Activated T-helper 2 cell treated with anti-CD3 and anti-CD28 coated beads, Interferon-gamma antibody, Interleukin-2, Interleukin-4, amounts not matched to agents 10 μg/mL and 5 μg/mL and 100 μg/mL, durations not matched to agents 14 hours and 24 hours and 36 hours (primary cell): ENCODE measurements at regions not wholly inside any gene's neighbourhood (a gene's known extent, or its start where the extent isn't known, plus 50 kb on each side); places are given as distances from the start of the nearest gene placed in this dataset.
"Not testable (repeated sequence)": the region's sequence is repeated elsewhere in the genome, so short reads cannot be mapped to it uniquely, and the experiment has no call there.

Experiments
- DNase-seq: peaks from one replicate; pipeline ENCODE4 v3.0.0; 2021; ENCODE audit warnings: low spot score
- H3K27ac Mint-ChIP-seq: one replicate; pipeline ENCODE4 v1.8.0; 2021; ENCODE audit warnings: mixed read lengths
- H3K27me3 Mint-ChIP-seq: one replicate; pipeline ENCODE4 v1.8.0; 2021; ENCODE audit warnings: low read depth, mixed read lengths
- H3K36me3 Mint-ChIP-seq: one replicate; pipeline ENCODE4 v1.8.0; 2021; ENCODE audit warnings: low read depth, mixed read lengths
- H3K4me1 Mint-ChIP-seq: one replicate; pipeline ENCODE4 v1.8.0; 2021; ENCODE audit warnings: low read depth, mixed read lengths
- H3K4me3 Mint-ChIP-seq: one replicate; pipeline ENCODE4 v1.8.0; 2021; ENCODE audit warnings: low read depth, mild to moderate bottlenecking, moderate library complexity, mixed read lengths
- H3K9me3 Mint-ChIP-seq: one replicate; pipeline ENCODE4 v1.8.0; 2021; ENCODE audit warnings: mixed read lengths
- intact Hi-C: fragments of 100-400 bp; cut with micrococcal nuclease; formaldehyde crosslinking; loops from one replicate; pipeline ENCODE4 v1.15.1; 2023

- Mint-ChIP-seq H3K27me3 (peaks cover 8% of the 10 kb centered on the region), H3K27ac (no peak overlapping the region), H3K4me3 (no peak overlapping the region), H3K4me1 (no peaks in the 10 kb centered on the region), H3K9me3 (peaks cover 4% of the 10 kb centered on the region), H3K36me3 (no peaks in the 10 kb centered on the region)
- no peak for DNase-seq
- intact Hi-C loops: no loop called here
These were observed 54.4 kb upstream of the SCAF4 start for GRCh38 chr21:31786164-31786920.

- H3K36me3 Mint-ChIP-seq, H3K4me3 Mint-ChIP-seq, H3K27me3 Mint-ChIP-seq, intact Hi-C loops, H3K4me1 Mint-ChIP-seq, H3K9me3 Mint-ChIP-seq, H3K27ac Mint-ChIP-seq: not testable (repeated sequence)
- peak; percentile 21 for DNase-seq
These were observed 53.6 kb upstream of the SCAF4 start for GRCh38 chr21:31785237-31786163.

GRCh38 chr21:31781737-31782136 lies 49.8 kb upstream of the SCAF4 start:
- no peak overlapping the region for H3K4me3 Mint-ChIP-seq
- intact Hi-C loops: no loop called here
- no peaks in the 10 kb centered on the region for H3K4me1 Mint-ChIP-seq
- DNase-seq: no peak
- H3K27me3 Mint-ChIP-seq: peaks cover 8% of the 10 kb centered on the region
- H3K9me3 Mint-ChIP-seq: peaks cover 4% of the 10 kb centered on the region
- H3K36me3 Mint-ChIP-seq: no peaks in the 10 kb centered on the region
- H3K27ac Mint-ChIP-seq: no peak overlapping the region
